B cell (primary cell): ENCODE measurements at regions not wholly inside any gene's neighbourhood (a gene's known extent, or its start where the extent isn't known, plus 50 kb on each side); places are given as distances from the start of the nearest gene placed in this dataset.

Experiments used
- ATAC-seq: fragments of 200-7000 bp; cut with Tn5 transposase; one replicate; pipeline ENCODE4 v1.10.0; 2021; ENCODE audit warnings: low read depth, mild to moderate bottlenecking, moderate number of reproducible peaks, moderate library complexity
- CTCF ChIA-PET: fragments of 350-600 bp; sonication (Branson Sonifier 250); formaldehyde crosslinking; loops from one replicate; lab custom pipeline; 2021; ENCODE audit warnings: antibody characterized with exemption, inconsistent platforms; lab: Charles Lee
- POLR2A ChIA-PET: fragments of 350-600 bp; sonication (Branson Sonifier 250); formaldehyde crosslinking; loops from one replicate; lab custom pipeline; 2021; ENCODE audit warnings: antibody characterized with exemption; lab: Charles Lee
- DNase-seq: peaks from one replicate; pipeline ENCODE4 v3.0.0; 2013
- H2AFZ ChIP-seq: 2 replicates; pipeline ENCODE4 v1.6.1; 2012; ENCODE audit warnings: mild to moderate bottlenecking, low read depth, low read length; ENCODE audit not compliant: insufficient read depth, poor library complexity, severe bottlenecking
- H3K27ac ChIP-seq, 2 donors: 1 replicate in 1 of 2; 2 replicates in 1 of 2; pipeline ENCODE4 v1.5.1; 2012 to 2013; ENCODE audit warnings: low read length in 2 of 2, mild to moderate bottlenecking in 2 of 2, moderate library complexity in 1 of 2
- H3K27me3 ChIP-seq, 4 experiments: fragments of 200-600 bp in 1 of 4; sonication (generic) in 1 of 4; replicated peaks in 1 of 4; 1 replicate in 2 of 4; 2 replicates in 2 of 4; pipeline versions ENCODE4 v1.6.1 to v1.7.0; 2013 to 2016; ENCODE audit warnings: low read length in 3 of 4, mild to moderate bottlenecking in 2 of 4, mixed read lengths in 1 of 4, moderate library complexity in 1 of 4; ENCODE audit not compliant: insufficient read depth in 4 of 4, control insufficient read depth in 3 of 4; ENCODE audit errors: control extremely low read depth in 1 of 4
- H3K36me3 ChIP-seq, 2 experiments: replicated peaks in 1 of 2; 1 replicate in 1 of 2; 2 replicates in 1 of 2; pipeline versions ENCODE4 v1.6.1 to v1.7.1; 2013; ENCODE audit warnings: low read length in 1 of 2; ENCODE audit not compliant: insufficient read depth in 2 of 2, control insufficient read depth in 1 of 2; ENCODE audit errors: control extremely low read depth in 1 of 2, extremely low read depth in 1 of 2
- H3K4me1 ChIP-seq, 2 donors: fragments of 200-600 bp in 1 of 2; sonication (generic) in 1 of 2; 1 replicate in 1 of 2; 2 replicates in 1 of 2; pipeline versions ENCODE4 v1.5.1 to v1.6.1; 2013 to 2017; ENCODE audit warnings: low read length in 2 of 2; ENCODE audit not compliant: control insufficient read depth in 2 of 2, insufficient read depth in 2 of 2
- H3K4me2 ChIP-seq: replicated peaks from 2 replicates; pipeline ENCODE3; 2012; ENCODE audit warnings: mild to moderate bottlenecking, low read depth, low read length; ENCODE audit not compliant: poor library complexity, severe bottlenecking
- H3K4me3 ChIP-seq, 5 experiments: fragments of 200-600 bp in 1 of 5; sonication (generic) in 1 of 5; 1 replicate in 3 of 5; 2 replicates in 2 of 5; pipeline versions ENCODE4 v1.5.1 to v1.7.0; 2011 to 2016; ENCODE audit warnings: low read length in 4 of 5, mild to moderate bottlenecking in 4 of 5, low read depth in 2 of 5, control low read depth in 1 of 5, moderate library complexity in 1 of 5; ENCODE audit not compliant: insufficient read depth in 1 of 5; ENCODE audit errors: control extremely low read depth in 1 of 5, extremely low read depth in 1 of 5
- H3K79me2 ChIP-seq: fragments of 200-600 bp; sonication (generic); one replicate; pipeline ENCODE4 v1.6.0; 2016; ENCODE audit warnings: low read length; ENCODE audit not compliant: control insufficient read depth, insufficient read depth
- H3K9ac ChIP-seq: fragments of 200-600 bp; sonication (generic); 2 replicates; pipeline ENCODE4 v1.6.1; 2017; ENCODE audit warnings: mild to moderate bottlenecking, low read length, moderate library complexity
- H3K9me3 ChIP-seq, 3 donors: one replicate each; pipeline versions ENCODE4 v1.6.1 to v1.7.1; 2013; ENCODE audit warnings: low read length in 2 of 3; ENCODE audit not compliant: control insufficient read depth in 2 of 3, insufficient read depth in 1 of 3; ENCODE audit errors: control extremely low read depth in 1 of 3
- H4K20me1 ChIP-seq: 2 replicates; pipeline ENCODE4 v1.6.0; 2012; ENCODE audit warnings: mild to moderate bottlenecking, low read length; ENCODE audit not compliant: insufficient read depth, control insufficient read depth, poor library complexity, severe bottlenecking
- H3K27ac Mint-ChIP-seq: one replicate; pipeline ENCODE4 v1.8.0; 2021; ENCODE audit warnings: mixed read lengths
- H3K27me3 Mint-ChIP-seq: one replicate; pipeline ENCODE4 v1.8.0; 2021; ENCODE audit warnings: mixed read lengths
- H3K4me1 Mint-ChIP-seq: one replicate; pipeline ENCODE4 v1.8.0; 2021; ENCODE audit warnings: mixed read lengths
- H3K4me3 Mint-ChIP-seq: one replicate; pipeline ENCODE4 v1.8.0; 2021; ENCODE audit warnings: mixed read lengths
- H3K9me3 Mint-ChIP-seq: one replicate; pipeline ENCODE4 v1.8.0; 2022; ENCODE audit warnings: mixed read lengths; ENCODE audit not compliant: insufficient read depth
- CTCF ChIP-seq: fragments of 200-600 bp; IDR thresholded peaks from one replicate; pipeline ENCODE4 v1.8.0; 2022; ENCODE audit warnings: antibody characterized with exemption, mild to moderate bottlenecking
- EZH2 ChIP-seq: IDR thresholded peaks from 2 replicates; pipeline ENCODE4 v1.6.1; 2012; ENCODE audit warnings: borderline replicate concordance, low read depth, mild to moderate bottlenecking, moderate library complexity, low read length; ENCODE audit not compliant: insufficient read depth, poor library complexity, severe bottlenecking
- WGBS: methylation state at CpG from one replicate; pipeline ENCODE4 v1.1.5; 2013; ENCODE audit warnings: missing lambda C conversion rate; ENCODE audit not compliant: insufficient coverage; 5-methylcytosine and 5-hydroxymethylcytosine counted together
- intact Hi-C: fragments of 100-400 bp; cut with micrococcal nuclease; formaldehyde crosslinking; loops from one replicate; pipeline ENCODE4 v1.10.0; 2022

- Histone ChIP-seq H2AFZ (no peak overlapping the region), H3K9me3 (no peaks in the 10 kb centered on the region), H4K20me1 (no peaks in the 10 kb centered on the region), H3K79me2 (no peaks in the 10 kb centered on the region), H3K9ac (no peak overlapping the region), H3K4me3 (no peak overlapping the region), H3K27ac (no peak overlapping the region), H3K36me3 (no peaks in the 10 kb centered on the region), H3K4me1 (no peaks in the 10 kb centered on the region), H3K27me3 (no peaks in the 10 kb centered on the region), H3K4me2 (no peak overlapping the region)
- ChIA-PET POLR2A (no interaction called here), CTCF (no interaction called here)
- Mint-ChIP-seq H3K27me3 (no peaks in the 10 kb centered on the region), H3K27ac (no peak overlapping the region), H3K9me3 (peaks cover 2% of the 10 kb centered on the region), H3K4me3 (no peak overlapping the region), H3K4me1 (no peaks in the 10 kb centered on the region)
- DNase-seq: no peak
- no peak for ATAC-seq
- 90% methylated on average over 2 of the region's 4 CpGs for WGBS
- intact Hi-C loops: no loop called here
- TF ChIP-seq EZH2: no peak
- TF ChIP-seq CTCF: no peak
Measured at GRCh38 chr21:19256934-19257660, 853.5 kb upstream of the TMPRSS15 start.

- H3K4me1 Mint-ChIP-seq: no peaks in the 10 kb centered on the region
- Histone ChIP-seq H3K9ac (no peak overlapping the region), H3K4me2 (no peak overlapping the region), H3K79me2 (no peaks in the 10 kb centered on the region), H3K4me3 (no peak overlapping the region), H4K20me1 (no peaks in the 10 kb centered on the region), H3K27me3 (no peaks in the 10 kb centered on the region), H3K4me1 (no peaks in the 10 kb centered on the region), H2AFZ (no peak overlapping the region), H3K9me3 (no peaks in the 10 kb centered on the region), H3K27ac (no peak overlapping the region), H3K36me3 (no peaks in the 10 kb centered on the region)
- ATAC-seq (no peak), DNase-seq (no peak)
- TF ChIP-seq EZH2 (no peak), CTCF (no peak)
- intact Hi-C loops: no loop called here
- ChIA-PET CTCF (no interaction called here), POLR2A (no interaction called here)
- H3K9me3 Mint-ChIP-seq: peaks cover 2% of the 10 kb centered on the region
- 88% methylated on average over 7 of the region's 10 CpGs for WGBS
- no peak overlapping the region for H3K27ac Mint-ChIP-seq
- no peaks in the 10 kb centered on the region for H3K27me3 Mint-ChIP-seq
- H3K4me3 Mint-ChIP-seq: no peak overlapping the region
Measured at GRCh38 chr21:19261731-19262376, 858.3 kb upstream of the TMPRSS15 start.
